Upper lobe of right lung (tissue), 1 donor: ENCODE measurements at regions not wholly inside any gene's neighbourhood (a gene's known extent, or its start where the extent isn't known, plus 50 kb on each side); places are given as distances from the start of the nearest gene placed in this dataset.

ENCODE experiments used
- ATAC-seq: fragments of 200-7000 bp; cut with Tn5 transposase; one replicate; pipeline ENCODE4 v1.9.1; 2020; ENCODE audit warnings: mild to moderate bottlenecking, moderate library complexity
- DNase-seq: peaks from one replicate; pipeline ENCODE4 v3.0.0-alpha.2; 2020
- H3K27ac ChIP-seq: fragments of 200-600 bp; one replicate; pipeline ENCODE4 v1.8.0; 2022
- H3K27me3 ChIP-seq: fragments of 200-600 bp; one replicate; pipeline ENCODE4 v1.8.0; 2022; ENCODE audit warnings: mild to moderate bottlenecking
- H3K36me3 ChIP-seq: fragments of 200-600 bp; one replicate; pipeline ENCODE4 v1.8.0; 2022
- H3K4me1 ChIP-seq: fragments of 200-600 bp; one replicate; pipeline ENCODE4 v1.8.0; 2022
- H3K4me3 ChIP-seq: fragments of 200-600 bp; one replicate; pipeline ENCODE4 v1.8.0; 2022; ENCODE audit warnings: mild to moderate bottlenecking
- H3K9me3 ChIP-seq: fragments of 200-600 bp; one replicate; pipeline ENCODE4 v1.8.0; 2022
- CTCF ChIP-seq: fragments of 200-600 bp; IDR thresholded peaks from one replicate; pipeline ENCODE4 v1.8.0; 2022; ENCODE audit warnings: antibody characterized with exemption
- intact Hi-C: fragments of 100-400 bp; cut with DNase I; formaldehyde crosslinking; loops from one replicate; pipeline ENCODE4 v1.11.0; 2022
- donor health status: DM: no; HTN: yes; CAD: no; lungs with severe emphysema.

- Histone ChIP-seq H3K36me3 (no peaks in the 10 kb centered on the region), H3K9me3 (no peaks in the 10 kb centered on the region), H3K27ac (no peak overlapping the region), H3K4me1 (no peaks in the 10 kb centered on the region), H3K4me3 (no peak overlapping the region), H3K27me3 (no peaks in the 10 kb centered on the region)
- intact Hi-C loops, result no loop called here
- ATAC-seq, result no peak
- TF ChIP-seq CTCF, result no peak
- no peak for DNase-seq
Observed at GRCh38 chr14:76307786-76308780, 67.9 kb upstream of the ESRRB start.

GRCh38 chr14:76309572-76310162, 66.3 kb upstream of the ESRRB start:
- intact Hi-C loops, result no loop called here
- Histone ChIP-seq H3K27me3 (no peaks in the 10 kb centered on the region), H3K9me3 (no peaks in the 10 kb centered on the region), H3K36me3 (no peaks in the 10 kb centered on the region), H3K27ac (no peak overlapping the region), H3K4me3 (no peak overlapping the region), H3K4me1 (no peaks in the 10 kb centered on the region)
- ATAC-seq (no peak), DNase-seq (no peak)
- no peak for TF ChIP-seq CTCF

GRCh38 chr14:76311079-76311758, 64.7 kb upstream of the ESRRB start:
- ATAC-seq, result no peak
- no peak for DNase-seq
- H3K27ac ChIP-seq, result no peak overlapping the region
- H3K4me3 ChIP-seq, result no peak overlapping the region
- no peaks in the 10 kb centered on the region for H3K27me3 ChIP-seq
- no peak for TF ChIP-seq CTCF
- H3K36me3 ChIP-seq, result no peaks in the 10 kb centered on the region
- no peaks in the 10 kb centered on the region for H3K4me1 ChIP-seq
- intact Hi-C loops, result no loop called here
- no peaks in the 10 kb centered on the region for H3K9me3 ChIP-seq

- DNase-seq (peak; percentile 10), ATAC-seq (no peak)
- no peak overlapping the region for H3K27ac ChIP-seq
- no peaks in the 10 kb centered on the region for H3K9me3 ChIP-seq
- H3K4me1 ChIP-seq, result no peaks in the 10 kb centered on the region
- H3K4me3 ChIP-seq, result no peak overlapping the region
- TF ChIP-seq CTCF, result no peak
- H3K36me3 ChIP-seq, result no peaks in the 10 kb centered on the region
- intact Hi-C loops, result no loop called here
- H3K27me3 ChIP-seq, result no peaks in the 10 kb centered on the region
Observed at GRCh38 chr14:76312821-76313220, 63.1 kb upstream of the ESRRB start.

- DNase-seq (peak; percentile 2), ATAC-seq (no peak)
- H3K27me3 ChIP-seq, result no peaks in the 10 kb centered on the region
- no peak overlapping the region for H3K4me3 ChIP-seq
- H3K4me1 ChIP-seq, result no peaks in the 10 kb centered on the region
- H3K36me3 ChIP-seq, result no peaks in the 10 kb centered on the region
- H3K27ac ChIP-seq, result no peak overlapping the region
- TF ChIP-seq CTCF, result no peak
- no peaks in the 10 kb centered on the region for H3K9me3 ChIP-seq
- intact Hi-C loops, result no loop called here
Observed at GRCh38 chr14:76313303-76313702, 62.6 kb upstream of the ESRRB start.
